ENCODE measurements at regions not wholly inside any gene's neighbourhood (a gene's known extent, or its start where the extent isn't known, plus 50 kb on each side); places are given as distances from the start of the nearest gene placed in this dataset.

- TF ChIP-seq ARNTL (CRISPR knock-in tag; IDR thresholded peaks at IDR 0.05; ENCODE audit: borderline replicate concordance, low read depth) (no peak), BACH2 (CRISPR knock-in tag; IDR thresholded peaks at IDR 0.05; ENCODE audit: borderline replicate concordance) (no peak), ESRRG (CRISPR knock-in tag; IDR thresholded peaks at IDR 0.05) (no peak), TCF4 (CRISPR knock-in tag; IDR thresholded peaks at IDR 0.05; ENCODE audit: borderline replicate concordance) (no peak), OSR1 (CRISPR knock-in tag; IDR thresholded peaks at IDR 0.05) (no peak), TOX (CRISPR knock-in tag; IDR thresholded peaks at IDR 0.05; ENCODE audit: borderline replicate concordance) (no peak), SNAI2 (CRISPR knock-in tag; IDR thresholded peaks at IDR 0.05) (no peak), CREB5 (CRISPR knock-in tag; IDR thresholded peaks at IDR 0.05; ENCODE audit: low read depth) (no peak)
- TF ChIP-seq, protein P1, sequence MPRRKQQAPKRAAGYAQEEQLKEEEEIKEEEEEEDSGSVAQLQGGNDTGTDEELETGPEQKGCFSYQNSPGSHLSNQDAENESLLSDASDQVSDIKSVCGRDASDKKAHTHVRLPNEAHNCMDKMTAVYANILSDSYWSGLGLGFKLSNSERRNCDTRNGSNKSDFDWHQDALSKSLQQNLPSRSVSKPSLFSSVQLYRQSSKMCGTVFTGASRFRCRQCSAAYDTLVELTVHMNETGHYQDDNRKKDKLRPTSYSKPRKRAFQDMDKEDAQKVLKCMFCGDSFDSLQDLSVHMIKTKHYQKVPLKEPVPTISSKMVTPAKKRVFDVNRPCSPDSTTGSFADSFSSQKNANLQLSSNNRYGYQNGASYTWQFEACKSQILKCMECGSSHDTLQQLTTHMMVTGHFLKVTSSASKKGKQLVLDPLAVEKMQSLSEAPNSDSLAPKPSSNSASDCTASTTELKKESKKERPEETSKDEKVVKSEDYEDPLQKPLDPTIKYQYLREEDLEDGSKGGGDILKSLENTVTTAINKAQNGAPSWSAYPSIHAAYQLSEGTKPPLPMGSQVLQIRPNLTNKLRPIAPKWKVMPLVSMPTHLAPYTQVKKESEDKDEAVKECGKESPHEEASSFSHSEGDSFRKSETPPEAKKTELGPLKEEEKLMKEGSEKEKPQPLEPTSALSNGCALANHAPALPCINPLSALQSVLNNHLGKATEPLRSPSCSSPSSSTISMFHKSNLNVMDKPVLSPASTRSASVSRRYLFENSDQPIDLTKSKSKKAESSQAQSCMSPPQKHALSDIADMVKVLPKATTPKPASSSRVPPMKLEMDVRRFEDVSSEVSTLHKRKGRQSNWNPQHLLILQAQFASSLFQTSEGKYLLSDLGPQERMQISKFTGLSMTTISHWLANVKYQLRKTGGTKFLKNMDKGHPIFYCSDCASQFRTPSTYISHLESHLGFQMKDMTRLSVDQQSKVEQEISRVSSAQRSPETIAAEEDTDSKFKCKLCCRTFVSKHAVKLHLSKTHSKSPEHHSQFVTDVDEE (CRISPR knock-in tag; IDR thresholded peaks at IDR 0.05) = no peak
- TF ChIP-seq, protein P2, sequence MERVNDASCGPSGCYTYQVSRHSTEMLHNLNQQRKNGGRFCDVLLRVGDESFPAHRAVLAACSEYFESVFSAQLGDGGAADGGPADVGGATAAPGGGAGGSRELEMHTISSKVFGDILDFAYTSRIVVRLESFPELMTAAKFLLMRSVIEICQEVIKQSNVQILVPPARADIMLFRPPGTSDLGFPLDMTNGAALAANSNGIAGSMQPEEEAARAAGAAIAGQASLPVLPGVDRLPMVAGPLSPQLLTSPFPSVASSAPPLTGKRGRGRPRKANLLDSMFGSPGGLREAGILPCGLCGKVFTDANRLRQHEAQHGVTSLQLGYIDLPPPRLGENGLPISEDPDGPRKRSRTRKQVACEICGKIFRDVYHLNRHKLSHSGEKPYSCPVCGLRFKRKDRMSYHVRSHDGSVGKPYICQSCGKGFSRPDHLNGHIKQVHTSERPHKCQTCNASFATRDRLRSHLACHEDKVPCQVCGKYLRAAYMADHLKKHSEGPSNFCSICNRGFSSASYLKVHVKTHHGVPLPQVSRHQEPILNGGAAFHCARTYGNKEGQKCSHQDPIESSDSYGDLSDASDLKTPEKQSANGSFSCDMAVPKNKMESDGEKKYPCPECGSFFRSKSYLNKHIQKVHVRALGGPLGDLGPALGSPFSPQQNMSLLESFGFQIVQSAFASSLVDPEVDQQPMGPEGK (CRISPR knock-in tag; IDR thresholded peaks at IDR 0.05; ENCODE audit: borderline replicate concordance) = no peak
Observed at GRCh38 chr22:48823941-48824340, 1003.7 kb downstream of the BRD1 start.

Data from SK-N-SH treated with all-trans-retinoic acid at 6 μM for 48 hours (cell line).